Pancreas (tissue), 10 donors: ENCODE measurements at regions not wholly inside any gene's neighbourhood (a gene's known extent, or its start where the extent isn't known, plus 50 kb on each side); places are given as distances from the start of the nearest gene placed in this dataset.

Source experiments
- ATAC-seq, 4 donors: fragments of 200-7000 bp; cut with Tn5 transposase; one replicate each; pipeline versions ENCODE4 v1.8.0 to v1.9.1; 2020; ENCODE audit warnings: mild to moderate bottlenecking in 4 of 4, moderate library complexity in 4 of 4
- DNase-seq, 6 donors: peaks; one replicate each; pipeline ENCODE4 v3.0.0-alpha.2; 2020
- FAIRE-seq: peaks from 2 replicates; lab custom pipeline; 2012; peaks lifted over from hg19 to GRCh38; lab: Jason Lieb, UNC
- H3K27ac ChIP-seq, 4 donors: fragments of 200-600 bp; sonication (generic); 1 replicate in 3 of 4; 2 replicates in 1 of 4; pipeline versions ENCODE4 v1.5.0 to v1.8.0; 2020
- H3K27me3 ChIP-seq, 4 donors: fragments of 200-600 bp; one replicate each; pipeline ENCODE4 v1.8.0; 2021
- H3K36me3 ChIP-seq, 3 donors: fragments of 200-600 bp; sonication (generic) in 1 of 3; one replicate each; pipeline versions ENCODE4 v1.5.0 to v1.8.0; 2020 to 2021
- H3K4me1 ChIP-seq, 3 donors: fragments of 200-600 bp; one replicate each; pipeline ENCODE4 v1.8.0; 2021
- H3K4me3 ChIP-seq, 4 donors: fragments of 200-600 bp; sonication (generic) in 2 of 4; one replicate each; pipeline versions ENCODE4 v1.5.0 to v1.8.0; 2020 to 2021
- H3K9me3 ChIP-seq, 4 donors: fragments of 200-600 bp; one replicate each; pipeline ENCODE4 v1.8.0; 2021
- CTCF ChIP-seq, 4 donors: fragments of 200-600 bp; sonication (generic) in 3 of 4; IDR thresholded peaks; one replicate each; pipeline versions ENCODE4 v1.5.0 to v1.8.0; 2021; ENCODE audit warnings: antibody characterized with exemption in 4 of 4
- WGBS, 2 donors: extraction: QIAGEN DNeasy Blood & Tissue Kit; methylation state at CpG; one replicate each; pipeline ENCODE4 v1.1.7; 2013; 5-methylcytosine and 5-hydroxymethylcytosine counted together
- intact Hi-C, 3 donors: fragments of 100-400 bp; cut with DNase I; formaldehyde crosslinking; loops; one replicate each; pipeline versions ENCODE4 v1.11.1 to v1.14.2; 2022
- donor health status: healthy with polysubstance abuse.
- donor health status: DM: no; HTN: no; CAD: no; lungs with moderate emphysema.
- donor health status: DM: no; HTN: no; CAD: no.
- donor health status: control.
- donor health status: control.
- donor health status: Bipolar disorder and iron deficiency.
- donor health status: DM: yes; HTN: yes; CAD: no.
- donor health status: DM: no; HTN: no; CAD: no.
- donor health status: DM: no; HTN: no; CAD: no.
- donor health status: DM: yes; HTN: yes; CAD: no.

- 82 to 89% methylated on average over 6 of the region's 6 CpGs for WGBS, 2 donors
- DNase-seq: no peak
- no peaks in the 10 kb centered on the region for H3K27me3 ChIP-seq
- no peak overlapping the region for H3K4me3 ChIP-seq
- ATAC-seq: no peak
- FAIRE-seq: no peak
- no peak overlapping the region for H3K27ac ChIP-seq
- intact Hi-C loops: no loop called here
- TF ChIP-seq CTCF (IDR thresholded peaks at IDR 0.05): no peak
- no peaks in the 10 kb centered on the region for H3K36me3 ChIP-seq
- no peaks in the 10 kb centered on the region for H3K4me1 ChIP-seq
- H3K9me3 ChIP-seq: no peaks in the 10 kb centered on the region
Observed at GRCh38 chr5:133847301-133847700, 121.1 kb downstream of the C5orf15 start.

GRCh38 chr5:133846478-133847226 is 121.8 kb downstream of the C5orf15 start:
- H3K36me3 ChIP-seq: no peaks in the 10 kb centered on the region
- 77 to 78% methylated on average over 8 of the region's 8 CpGs for WGBS, 2 donors
- no peaks in the 10 kb centered on the region for H3K27me3 ChIP-seq
- H3K27ac ChIP-seq: no peak overlapping the region
- intact Hi-C loops: no loop called here
- ATAC-seq (no peak), FAIRE-seq (no peak), DNase-seq (no peak)
- H3K4me1 ChIP-seq: no peaks in the 10 kb centered on the region
- H3K9me3 ChIP-seq: no peaks in the 10 kb centered on the region
- H3K4me3 ChIP-seq: no peak overlapping the region
- no peak for TF ChIP-seq CTCF (IDR thresholded peaks at IDR 0.05)

GRCh38 chr5:133845271-133845670 is 123.2 kb downstream of the C5orf15 start:
- Histone ChIP-seq H3K4me3 (no peak overlapping the region), H3K27me3 (no peaks in the 10 kb centered on the region), H3K9me3 (no peaks in the 10 kb centered on the region), H3K36me3 (no peaks in the 10 kb centered on the region), H3K27ac (no peak overlapping the region), H3K4me1 (no peaks in the 10 kb centered on the region)
- no peak for TF ChIP-seq CTCF (IDR thresholded peaks at IDR 0.05)
- intact Hi-C loops: no loop called here
- FAIRE-seq (no peak), DNase-seq (no peak), ATAC-seq (no peak)
- 79 to 81% methylated on average over 2 of the region's 2 CpGs for WGBS, 2 donors

GRCh38 chr5:133844836-133845235 is 123.6 kb downstream of the C5orf15 start:
- intact Hi-C loops: no loop called here
- Histone ChIP-seq H3K27ac (no peak overlapping the region), H3K36me3 (no peaks in the 10 kb centered on the region), H3K4me3 (no peak overlapping the region), H3K9me3 (no peaks in the 10 kb centered on the region), H3K4me1 (no peaks in the 10 kb centered on the region), H3K27me3 (no peaks in the 10 kb centered on the region)
- ATAC-seq (peak in 3 of 4 donors; percentile 45 to 61 (median 58)), DNase-seq (no peak), FAIRE-seq (no peak)
- WGBS, 2 donors: 50 to 51% methylated on average over 8 of the region's 8 CpGs
- TF ChIP-seq CTCF (IDR thresholded peaks at IDR 0.05): no peak

GRCh38 chr5:133843911-133844310 is 124.5 kb downstream of the C5orf15 start:
- H3K4me1 ChIP-seq: no peaks in the 10 kb centered on the region
- H3K9me3 ChIP-seq: no peaks in the 10 kb centered on the region
- WGBS, 2 donors: 66 to 87% methylated on average over 4 of the region's 4 CpGs
- H3K36me3 ChIP-seq: no peaks in the 10 kb centered on the region
- no peak for DNase-seq
- no peak for TF ChIP-seq CTCF (IDR thresholded peaks at IDR 0.05)
- ATAC-seq: no peak
- H3K4me3 ChIP-seq: no peak overlapping the region
- intact Hi-C loops: no loop called here
- H3K27me3 ChIP-seq: no peaks in the 10 kb centered on the region
- no peak for FAIRE-seq
- H3K27ac ChIP-seq: peak overlapping the region in 1 of 4 donors; percentile 74
